ENCODE measurements at regions not wholly inside any gene's neighbourhood (a gene's known extent, or its start where the extent isn't known, plus 50 kb on each side); places are given as distances from the start of the nearest gene placed in this dataset.

- H3K4me3 ChIP-seq: no peak overlapping the region
- H3K36me3 ChIP-seq: no peaks in the 10 kb centered on the region
- no peaks in the 10 kb centered on the region for H3K27me3 ChIP-seq
- DNase-seq: no peak
- H3K9me3 ChIP-seq: no peaks in the 10 kb centered on the region
These were observed 2193.8 kb upstream of the PIK3C3 start for GRCh38 chr18:39761273-39761672.

DNA sequence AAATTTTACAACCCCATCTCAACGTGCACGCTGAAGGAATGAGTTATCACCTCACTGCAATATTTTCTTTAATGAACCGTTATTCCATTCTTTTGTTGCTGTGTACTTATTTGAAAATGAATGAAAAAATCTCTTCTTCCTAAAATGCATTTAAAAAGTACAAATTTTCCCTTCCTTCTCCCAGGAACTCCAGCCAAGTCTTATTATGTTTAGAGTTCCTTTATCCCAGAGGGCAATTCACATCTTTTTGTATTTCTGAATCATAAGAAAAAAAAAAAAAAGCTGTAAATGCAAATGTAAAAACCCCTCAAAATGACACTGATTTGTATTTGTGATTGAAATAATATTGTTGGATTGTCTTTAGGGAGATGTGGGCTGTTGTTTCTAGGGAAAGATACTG lies 2194.3 kb upstream of the CELF4 start:
- DNase-seq: no peak
- Histone ChIP-seq H3K4me3 (no peak overlapping the region), H3K27me3 (no peaks in the 10 kb centered on the region), H3K9me3 (no peaks in the 10 kb centered on the region), H3K36me3 (no peaks in the 10 kb centered on the region)

DNA sequence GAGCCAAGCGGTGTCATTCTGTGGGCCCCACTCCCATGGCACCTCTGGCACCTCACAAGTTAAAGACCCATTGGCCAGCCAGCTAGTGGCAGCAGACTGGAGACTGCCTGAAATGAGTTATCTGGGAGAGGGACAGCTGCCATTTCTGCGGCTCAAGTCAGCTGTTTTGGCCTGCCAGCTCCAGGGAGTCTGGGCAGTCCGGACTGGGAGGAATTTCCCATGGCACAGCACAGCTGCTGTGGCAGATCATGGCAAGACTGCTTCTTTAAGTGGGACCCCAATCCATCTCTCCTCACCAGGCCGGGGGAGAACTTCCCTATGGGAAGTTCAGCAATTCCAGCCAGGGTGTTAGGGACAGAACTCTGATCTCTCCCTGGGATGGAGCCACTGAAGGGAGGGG lies 2187.6 kb upstream of the CELF4 start:
- H3K9me3 ChIP-seq: peaks cover 6% of the 10 kb centered on the region; the same call in 1 of the 2 replicates
- no peak for DNase-seq
- no peaks in the 10 kb centered on the region for H3K27me3 ChIP-seq

GRCh38 chr18:39752351-39752750 lies 2186.8 kb upstream of the CELF4 start:
- peaks cover 11% of the 10 kb centered on the region for H3K36me3 ChIP-seq
- H3K9me3 ChIP-seq: peaks cover 6% of the 10 kb centered on the region; the same call in 1 of the 2 replicates
- H3K4me3 ChIP-seq: no peak overlapping the region
- no peaks in the 10 kb centered on the region for H3K27me3 ChIP-seq
- no peak for DNase-seq

More for the DNA sequence above, 2187.6 kb upstream of the CELF4 start:
- Histone ChIP-seq H3K36me3 (peaks cover 11% of the 10 kb centered on the region), H3K4me3 (no peak overlapping the region)

- Histone ChIP-seq H3K4me3 (no peak overlapping the region), H3K27me3 (no peaks in the 10 kb centered on the region), H3K9me3 (peaks cover 6% of the 10 kb centered on the region; the same call in 1 of the 2 replicates), H3K36me3 (peaks cover 11% of the 10 kb centered on the region)
- no peak for DNase-seq
These were observed 2186.3 kb upstream of the CELF4 start for GRCh38 chr18:39751921-39752320.

GRCh38 chr18:39751161-39751560 lies 2185.6 kb upstream of the CELF4 start:
- Histone ChIP-seq H3K9me3 (peaks cover 6% of the 10 kb centered on the region; the same call in 1 of the 2 replicates), H3K36me3 (peaks cover 11% of the 10 kb centered on the region), H3K4me3 (no peak overlapping the region), H3K27me3 (no peaks in the 10 kb centered on the region)
- no peak for DNase-seq

DNA sequence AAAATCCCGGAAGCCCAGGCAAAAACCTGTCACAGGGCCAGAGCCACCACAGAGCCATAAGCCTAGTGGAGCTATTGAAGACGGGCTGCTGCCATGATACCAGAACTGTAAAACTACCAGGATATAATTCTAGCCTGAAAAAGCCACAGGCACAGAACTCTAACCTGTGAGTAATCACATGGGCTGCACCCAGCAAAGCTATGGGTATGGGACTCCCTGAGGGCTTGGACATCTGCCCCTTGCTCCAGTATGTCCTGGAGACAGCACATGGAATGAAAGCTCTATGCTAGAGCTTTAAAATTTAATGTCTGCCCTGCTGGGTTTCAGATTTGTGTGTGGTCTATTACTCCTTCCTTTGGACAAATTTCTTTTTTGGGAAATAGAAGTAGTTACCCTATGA lies 2183.6 kb upstream of the CELF4 start:
- Histone ChIP-seq H3K27me3 (no peaks in the 10 kb centered on the region), H3K36me3 (peaks cover 11% of the 10 kb centered on the region), H3K9me3 (peaks cover 6% of the 10 kb centered on the region; the same call in 1 of the 2 replicates), H3K4me3 (no peak overlapping the region)
- DNase-seq: no peak

DNA sequence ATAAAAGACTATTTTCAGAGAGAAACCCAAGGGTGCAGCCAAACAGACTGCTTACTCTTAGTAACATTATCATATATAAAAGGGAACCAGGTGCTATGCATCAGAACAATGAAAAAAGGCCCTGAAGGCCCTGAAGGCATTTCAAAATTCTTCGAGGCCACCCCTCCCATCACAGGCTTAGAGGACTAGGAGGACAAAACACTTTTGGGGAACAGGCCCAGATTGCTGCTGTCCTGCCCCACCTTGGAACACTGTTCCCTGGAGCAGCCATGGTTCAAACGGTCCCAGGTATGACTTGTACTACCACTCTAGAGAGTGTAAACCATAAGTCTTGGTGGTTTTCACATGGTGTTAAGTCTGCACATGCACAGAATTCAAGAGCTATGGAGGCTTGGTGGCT lies 2183.1 kb upstream of the CELF4 start:
- DNase-seq: no peak
- Histone ChIP-seq H3K27me3 (no peaks in the 10 kb centered on the region), H3K36me3 (peaks cover 11% of the 10 kb centered on the region), H3K9me3 (peaks cover 6% of the 10 kb centered on the region; the same call in 1 of the 2 replicates), H3K4me3 (no peak overlapping the region)

DNA sequence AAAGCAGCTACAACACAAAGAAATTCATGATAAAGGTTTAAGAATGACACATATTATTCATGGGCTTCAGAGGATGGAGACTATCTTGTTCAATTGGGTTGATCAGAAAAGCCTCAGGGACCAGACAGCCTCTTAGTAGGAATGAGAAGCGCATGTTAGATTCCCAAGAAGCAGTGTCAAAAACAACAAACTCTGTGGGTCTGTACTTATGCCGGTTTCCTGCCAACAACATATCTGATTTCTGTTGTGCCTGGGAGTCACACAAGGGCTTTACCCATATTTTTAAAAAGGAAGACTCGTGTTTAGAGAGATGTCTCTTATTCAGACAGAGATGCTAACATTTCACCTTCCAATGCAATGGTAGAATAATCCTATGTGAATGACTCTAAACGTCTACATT lies 2180.6 kb upstream of the CELF4 start:
- Histone ChIP-seq H3K27me3 (no peaks in the 10 kb centered on the region), H3K4me3 (no peak overlapping the region), H3K36me3 (peaks cover 11% of the 10 kb centered on the region), H3K9me3 (peaks cover 6% of the 10 kb centered on the region; the same call in 1 of the 2 replicates)
- DNase-seq: no peak

DNA sequence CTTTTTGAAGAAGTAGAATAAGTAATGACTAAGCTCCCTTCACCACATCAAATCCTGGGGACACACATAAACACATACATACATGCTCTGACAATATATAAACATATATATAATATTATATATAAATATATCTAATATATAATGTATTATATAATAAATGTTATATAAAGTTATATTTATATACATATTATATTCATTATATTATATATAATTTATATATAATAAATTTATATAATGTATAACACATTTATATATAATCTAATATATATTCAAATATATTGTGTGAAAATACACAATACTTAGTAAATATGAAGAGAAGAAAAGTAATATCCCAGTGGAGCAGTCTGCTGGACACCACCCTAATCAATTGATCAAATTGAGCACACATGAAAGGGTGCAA lies 2177.9 kb upstream of the CELF4 start:
- Histone ChIP-seq H3K27me3 (no peaks in the 10 kb centered on the region), H3K9me3 (no peaks in the 10 kb centered on the region), H3K4me3 (no peak overlapping the region), H3K36me3 (no peaks in the 10 kb centered on the region)
- DNase-seq: no peak

DNA sequence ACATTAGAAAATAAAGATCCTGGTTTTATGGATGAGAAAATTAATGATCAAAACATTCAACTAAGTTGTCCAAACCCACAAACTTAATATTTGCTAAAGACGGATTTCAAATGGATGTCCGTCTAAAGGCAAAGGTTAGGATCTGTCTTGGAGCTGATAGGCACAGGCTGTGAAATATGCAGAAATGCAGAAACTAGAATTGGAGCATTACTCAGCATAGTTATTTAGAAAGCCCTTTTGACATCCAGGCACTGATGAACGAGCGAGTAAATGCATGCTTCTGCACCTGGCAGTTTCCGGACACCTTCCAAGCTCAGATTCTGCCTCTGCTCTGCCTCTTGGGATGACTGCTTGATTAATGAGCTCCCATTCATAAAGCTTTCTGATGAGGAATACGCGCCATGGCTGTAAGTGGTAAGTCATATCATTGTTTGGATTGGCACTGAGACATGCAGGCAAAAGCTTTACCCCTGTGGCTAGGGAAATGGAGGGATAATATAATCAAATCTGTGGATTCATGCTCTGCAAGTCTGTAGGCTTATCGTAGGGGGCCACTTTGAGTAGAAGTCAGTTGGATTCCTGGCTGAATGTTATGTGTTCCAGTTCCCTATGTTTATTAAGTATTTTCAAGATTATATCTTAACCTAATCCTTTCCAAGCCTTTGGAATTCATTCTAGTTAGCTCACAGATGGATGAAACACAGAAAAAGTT lies 2176.3 kb upstream of the CELF4 start:
- H3K36me3 ChIP-seq: no peaks in the 10 kb centered on the region
- DNase-seq: no peak
- H3K4me3 ChIP-seq: no peak overlapping the region
- H3K27me3 ChIP-seq: no peaks in the 10 kb centered on the region
- H3K9me3 ChIP-seq: no peaks in the 10 kb centered on the region

DNA sequence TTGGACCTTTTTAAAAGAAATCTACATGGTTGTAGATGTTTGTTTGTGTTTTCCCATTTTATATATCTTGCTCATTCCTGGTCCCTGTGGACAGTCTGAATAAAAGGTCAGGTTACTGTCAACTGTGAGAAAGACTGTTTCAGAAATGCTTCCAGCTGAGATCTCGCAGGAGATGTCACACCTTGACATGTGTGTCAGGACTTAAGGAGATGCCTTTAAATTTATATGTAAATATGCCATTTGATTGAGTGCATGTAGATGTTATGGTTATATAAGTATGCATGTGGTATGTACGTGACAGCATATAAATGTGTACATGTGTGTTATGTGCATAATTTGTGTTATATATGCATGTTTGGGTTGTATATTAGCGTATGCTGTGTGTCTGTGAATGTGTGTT lies 2172.3 kb upstream of the CELF4 start:
- no peak for DNase-seq
- Histone ChIP-seq H3K27me3 (no peaks in the 10 kb centered on the region), H3K4me3 (no peak overlapping the region), H3K9me3 (no peaks in the 10 kb centered on the region), H3K36me3 (no peaks in the 10 kb centered on the region)

DNA sequence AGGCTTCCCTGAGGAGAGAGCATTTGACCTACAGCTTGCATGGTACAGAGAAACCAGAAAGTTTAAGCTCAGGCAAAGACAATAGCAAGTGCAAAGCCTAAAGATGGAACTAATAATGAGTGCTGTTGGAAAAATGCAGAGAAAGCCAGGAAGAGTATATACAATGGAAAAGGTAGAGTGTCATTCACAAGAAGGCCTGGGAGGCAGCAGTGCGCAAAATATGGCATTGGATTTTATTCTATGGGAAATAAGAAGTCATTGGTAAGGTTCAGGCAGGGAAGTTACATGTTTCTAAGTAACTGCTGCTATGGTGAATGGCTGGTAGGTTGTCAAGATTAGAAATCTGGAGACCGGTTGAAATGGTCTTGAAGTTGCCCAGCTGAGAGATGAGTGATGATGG lies 2167.3 kb upstream of the CELF4 start:
- H3K9me3 ChIP-seq: no peaks in the 10 kb centered on the region
- no peak overlapping the region for H3K4me3 ChIP-seq
- no peaks in the 10 kb centered on the region for H3K36me3 ChIP-seq
- DNase-seq: no peak
- H3K27me3 ChIP-seq: no peaks in the 10 kb centered on the region

GRCh38 chr18:39730606-39731005 lies 2165.0 kb upstream of the CELF4 start:
- Histone ChIP-seq H3K36me3 (no peaks in the 10 kb centered on the region), H3K9me3 (no peaks in the 10 kb centered on the region), H3K4me3 (no peak overlapping the region), H3K27me3 (no peaks in the 10 kb centered on the region)
- no peak for DNase-seq

- no peak for DNase-seq
- H3K9me3 ChIP-seq: no peaks in the 10 kb centered on the region
These were observed 2159.1 kb upstream of the CELF4 start for GRCh38 chr18:39724652-39725051.

GRCh38 chr18:39721712-39722111 lies 2156.1 kb upstream of the CELF4 start:
- DNase-seq: no peak
- Histone ChIP-seq H3K27me3 (no peaks in the 10 kb centered on the region), H3K36me3 (no peaks in the 10 kb centered on the region), H3K4me3 (no peak overlapping the region), H3K9me3 (no peaks in the 10 kb centered on the region)

More at GRCh38 chr18:39724652-39725051, 2159.1 kb upstream of the CELF4 start:
- Histone ChIP-seq H3K36me3 (no peaks in the 10 kb centered on the region), H3K27me3 (no peaks in the 10 kb centered on the region), H3K4me3 (no peak overlapping the region)

GRCh38 chr18:39713961-39714360 lies 2148.4 kb upstream of the CELF4 start:
- no peaks in the 10 kb centered on the region for H3K36me3 ChIP-seq
- no peaks in the 10 kb centered on the region for H3K9me3 ChIP-seq
- DNase-seq: no peak
- H3K4me3 ChIP-seq: no peak overlapping the region
- H3K27me3 ChIP-seq: no peaks in the 10 kb centered on the region

GRCh38 chr18:39711701-39712100 lies 2146.1 kb upstream of the CELF4 start:
- H3K4me3 ChIP-seq: no peak overlapping the region
- no peaks in the 10 kb centered on the region for H3K9me3 ChIP-seq
- no peaks in the 10 kb centered on the region for H3K27me3 ChIP-seq
- DNase-seq: no peak
- H3K36me3 ChIP-seq: no peaks in the 10 kb centered on the region

Measured in MG63 (cell line).